SK-N-SH treated with all-trans-retinoic acid at 6 μM for 48 hours (cell line): ENCODE measurements at regions not wholly inside any gene's neighbourhood (a gene's known extent, or its start where the extent isn't known, plus 50 kb on each side); places are given as distances from the start of the nearest gene placed in this dataset.
A peak's percentile ranks its signal among the peaks of the same experiment; 100 is the strongest.

Experiments used
- ATAC-seq: fragments of 200-7000 bp; cut with Tn5 transposase; 3 replicates; pipeline ENCODE4 v1.9.1; 2020; ENCODE audit warnings: mild to moderate bottlenecking, moderate library complexity
- ARNTL ChIP-seq: fragments of 450-650 bp; formaldehyde crosslinking; IDR thresholded peaks from 2 replicates; pipeline ENCODE4 v1.5.0; 2020; ENCODE audit warnings: low read depth, mild to moderate bottlenecking, moderate library complexity, borderline replicate concordance
- BACH2 ChIP-seq: fragments of 250-450 bp; sonication (Bioruptor Pico); IDR thresholded peaks from 2 replicates; pipeline ENCODE4 v1.9.0; 2021; ENCODE audit warnings: mild to moderate bottlenecking, borderline replicate concordance
- CSDC2 ChIP-seq: fragments of 250-450 bp; sonication (Bioruptor Pico); IDR thresholded peaks from 2 replicates; pipeline ENCODE4 v1.5.0; 2020; ENCODE audit warnings: mild to moderate bottlenecking, moderate library complexity
- ESRRG ChIP-seq: fragments of 250-450 bp; sonication (Bioruptor Pico); IDR thresholded peaks from 2 replicates; pipeline ENCODE4 v1.6.1; 2021; ENCODE audit warnings: mild to moderate bottlenecking
- GLIS3 ChIP-seq: fragments of 250-450 bp; sonication (Bioruptor Pico); IDR thresholded peaks from 2 replicates; pipeline ENCODE4 v1.5.0; 2020; ENCODE audit warnings: mild to moderate bottlenecking, moderate library complexity
- ISL1 ChIP-seq: fragments of 250-450 bp; sonication (Bioruptor Pico); IDR thresholded peaks from 2 replicates; pipeline ENCODE4 v2.1.2; 2022; ENCODE audit warnings: mild to moderate bottlenecking, moderate library complexity
- OSR1 ChIP-seq: fragments of 250-450 bp; sonication (Bioruptor Pico); IDR thresholded peaks from 2 replicates; pipeline ENCODE4 v1.8.0; 2022; ENCODE audit warnings: moderate library complexity, mild to moderate bottlenecking, inconsistent platforms
- PPARA ChIP-seq: fragments of 250-450 bp; sonication (Bioruptor Pico); IDR thresholded peaks from 2 replicates; pipeline ENCODE4 v1.5.0; 2020; ENCODE audit warnings: mild to moderate bottlenecking, borderline replicate concordance
- RARB ChIP-seq: fragments of 250-450 bp; sonication (Bioruptor Pico); IDR thresholded peaks from 2 replicates; pipeline ENCODE4 v1.8.0; 2021; ENCODE audit warnings: mild to moderate bottlenecking, moderate library complexity
- TCF4 ChIP-seq: fragments of 250-450 bp; sonication (Bioruptor Pico); IDR thresholded peaks from 2 replicates; pipeline ENCODE4 v1.8.0; 2021; ENCODE audit warnings: mild to moderate bottlenecking, moderate library complexity, borderline replicate concordance
- TOX ChIP-seq: fragments of 250-450 bp; sonication (Bioruptor Pico); IDR thresholded peaks from 2 replicates; pipeline ENCODE4 v1.8.0; 2021; ENCODE audit warnings: mild to moderate bottlenecking, moderate library complexity, borderline replicate concordance
- ZC3H10 ChIP-seq: fragments of 250-450 bp; sonication (Bioruptor Pico); IDR thresholded peaks from 2 replicates; pipeline ENCODE4 v1.5.1; 2021; ENCODE audit warnings: mild to moderate bottlenecking, moderate library complexity
- ZFP3 ChIP-seq: fragments of 250-450 bp; sonication (Bioruptor Pico); IDR thresholded peaks from 2 replicates; pipeline ENCODE4 v1.5.0; 2020; ENCODE audit warnings: mild to moderate bottlenecking, moderate library complexity
- ZFP30 ChIP-seq: fragments of 450-650 bp; formaldehyde crosslinking; IDR thresholded peaks from 2 replicates; pipeline ENCODE4 v1.5.0; 2022; ENCODE audit warnings: mild to moderate bottlenecking, moderate library complexity
- ZNF565 ChIP-seq: fragments of 450-650 bp; formaldehyde crosslinking; conservative IDR thresholded peaks from 2 replicates; pipeline ENCODE4 v1.5.0; 2020; ENCODE audit warnings: low read depth, mild to moderate bottlenecking, moderate library complexity
- ZNF70 ChIP-seq: fragments of 450-650 bp; formaldehyde crosslinking; IDR thresholded peaks from 2 replicates; pipeline ENCODE4 v1.5.0; 2020; ENCODE audit warnings: mild to moderate bottlenecking, moderate library complexity
- ZNF8 ChIP-seq: fragments of 450-650 bp; formaldehyde crosslinking; IDR thresholded peaks from 2 replicates; pipeline ENCODE4 v1.5.0; 2020; ENCODE audit warnings: mild to moderate bottlenecking, moderate library complexity
- TF ChIP-seq, protein P1 (sequence below): fragments of 250-450 bp; sonication (Bioruptor Pico); IDR thresholded peaks from 2 replicates; pipeline ENCODE4 v1.8.0; 2020; ENCODE audit warnings: mild to moderate bottlenecking, moderate library complexity, borderline replicate concordance
- TF ChIP-seq, protein P2 (sequence below): fragments of 250-450 bp; sonication (Bioruptor Pico); IDR thresholded peaks from 2 replicates; pipeline ENCODE4 v1.8.0; 2021; ENCODE audit warnings: low read depth, mild to moderate bottlenecking, moderate library complexity, borderline replicate concordance
- TF ChIP-seq, protein P3 (sequence below): fragments of 250-450 bp; sonication (Bioruptor Pico); IDR thresholded peaks from 2 replicates; pipeline ENCODE4 v1.5.1; 2020; ENCODE audit warnings: low read depth, mild to moderate bottlenecking, moderate library complexity
- TF ChIP-seq, protein P4 (sequence below): fragments of 250-450 bp; sonication (Bioruptor Pico); IDR thresholded peaks from 2 replicates; pipeline ENCODE4 v1.5.1; 2021; ENCODE audit warnings: mild to moderate bottlenecking, moderate library complexity

DNA sequence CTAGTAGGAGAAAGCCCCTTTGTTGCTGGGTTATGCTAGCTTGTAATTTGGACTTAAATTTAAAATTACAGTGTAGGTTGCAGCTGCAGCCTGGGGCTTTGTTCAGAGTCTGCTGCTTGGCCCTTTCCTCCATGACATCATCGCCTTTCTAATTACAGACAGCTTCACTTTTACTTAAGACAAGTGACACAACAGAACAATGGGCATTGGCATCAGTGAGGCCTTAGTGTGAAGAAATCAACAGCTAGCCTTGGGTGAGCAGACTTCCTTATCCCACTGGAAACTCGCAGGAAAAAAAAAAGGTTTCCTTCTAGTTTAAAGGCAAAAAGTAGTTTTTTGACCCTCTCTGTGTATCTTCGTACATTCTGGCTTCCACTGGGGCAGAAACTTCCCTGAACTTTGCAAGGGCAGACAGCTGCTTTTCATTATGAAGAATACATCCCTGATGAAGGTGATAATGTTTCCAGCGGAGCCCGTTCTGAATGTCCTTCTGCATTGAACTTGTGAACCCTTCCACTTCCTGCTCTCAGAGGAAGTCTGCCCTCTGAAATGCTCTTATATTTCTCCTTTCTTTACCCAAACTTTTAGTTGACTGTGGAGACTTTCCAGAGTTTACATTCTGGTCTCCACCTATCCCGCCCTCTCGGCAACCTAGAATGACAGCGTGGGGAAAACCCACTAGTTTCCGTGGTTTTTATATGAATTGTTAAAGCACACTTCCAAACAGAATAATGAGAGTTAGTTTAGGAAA, 123.2 kb upstream of the FAM9C start:
- peak; percentile 86 for ATAC-seq
- TF ChIP-seq TCF4 (peak; percentile 78; the same call in 1 of the 2 replicates), ZC3H10 (CRISPR knock-in tag) (0 out of 2 replicates have a peak, but pooled peaks have one; percentile 37), ISL1 (no peak)

DNA sequence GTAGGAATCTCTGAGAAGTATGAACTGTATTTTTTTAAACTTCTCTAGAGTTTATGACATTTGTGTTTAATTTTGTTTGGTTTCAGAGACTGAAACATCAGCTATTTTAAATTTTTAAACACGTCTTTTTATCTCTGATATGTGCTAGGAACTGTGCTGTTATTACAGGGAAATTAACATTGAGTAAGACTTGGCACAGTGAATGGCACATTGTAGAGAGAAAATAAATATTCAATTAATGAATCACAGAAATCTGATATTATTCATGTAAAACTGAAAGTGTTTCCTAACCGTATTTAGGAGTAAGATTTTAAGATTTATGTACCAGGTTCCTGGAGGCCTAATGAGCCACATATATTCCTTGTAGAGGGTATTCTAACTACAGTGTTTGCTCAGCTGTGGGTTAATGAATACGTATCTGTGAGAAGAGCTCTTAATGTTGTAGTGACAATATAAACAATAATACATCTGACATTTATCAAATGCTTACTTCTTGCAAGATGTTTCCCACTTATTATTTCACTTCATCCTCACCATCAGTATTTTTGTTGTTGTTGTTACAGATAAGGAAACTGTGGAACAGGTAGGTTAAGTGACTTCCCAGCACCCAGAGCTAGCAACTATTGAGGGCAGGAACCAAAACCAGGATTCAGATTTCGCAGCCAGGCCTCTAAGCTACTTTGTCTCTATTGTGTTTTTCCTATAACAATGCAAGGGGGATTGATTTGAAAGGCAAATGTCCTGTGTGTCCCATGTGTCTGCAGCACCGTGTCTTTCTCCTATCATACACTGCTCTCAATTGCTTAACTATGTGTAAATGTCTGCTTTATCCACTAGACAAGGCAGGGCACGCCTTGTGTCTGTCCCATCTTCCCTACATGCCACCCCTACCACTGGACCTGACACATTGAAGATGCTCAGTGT, 121.1 kb upstream of the FAM9C start:
- TF ChIP-seq GLIS3 (CRISPR knock-in tag) (no peak), ZFP30 (CRISPR knock-in tag) (no peak), ZNF8 (CRISPR knock-in tag) (no peak), ARNTL (CRISPR knock-in tag) (no peak), RARB (CRISPR knock-in tag) (no peak), ZNF70 (CRISPR knock-in tag) (no peak), TOX (CRISPR knock-in tag) (no peak), ZFP3 (CRISPR knock-in tag) (no peak), TCF4 (no peak), ZC3H10 (CRISPR knock-in tag) (no peak), ESRRG (no peak), ZNF565 (CRISPR knock-in tag) (no peak), CSDC2 (CRISPR knock-in tag) (no peak), PPARA (CRISPR knock-in tag) (no peak), BACH2 (CRISPR knock-in tag) (no peak), OSR1 (CRISPR knock-in tag) (no peak)
- TF ChIP-seq, protein P1, sequence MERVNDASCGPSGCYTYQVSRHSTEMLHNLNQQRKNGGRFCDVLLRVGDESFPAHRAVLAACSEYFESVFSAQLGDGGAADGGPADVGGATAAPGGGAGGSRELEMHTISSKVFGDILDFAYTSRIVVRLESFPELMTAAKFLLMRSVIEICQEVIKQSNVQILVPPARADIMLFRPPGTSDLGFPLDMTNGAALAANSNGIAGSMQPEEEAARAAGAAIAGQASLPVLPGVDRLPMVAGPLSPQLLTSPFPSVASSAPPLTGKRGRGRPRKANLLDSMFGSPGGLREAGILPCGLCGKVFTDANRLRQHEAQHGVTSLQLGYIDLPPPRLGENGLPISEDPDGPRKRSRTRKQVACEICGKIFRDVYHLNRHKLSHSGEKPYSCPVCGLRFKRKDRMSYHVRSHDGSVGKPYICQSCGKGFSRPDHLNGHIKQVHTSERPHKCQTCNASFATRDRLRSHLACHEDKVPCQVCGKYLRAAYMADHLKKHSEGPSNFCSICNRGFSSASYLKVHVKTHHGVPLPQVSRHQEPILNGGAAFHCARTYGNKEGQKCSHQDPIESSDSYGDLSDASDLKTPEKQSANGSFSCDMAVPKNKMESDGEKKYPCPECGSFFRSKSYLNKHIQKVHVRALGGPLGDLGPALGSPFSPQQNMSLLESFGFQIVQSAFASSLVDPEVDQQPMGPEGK: no peak
- TF ChIP-seq, protein P2, sequence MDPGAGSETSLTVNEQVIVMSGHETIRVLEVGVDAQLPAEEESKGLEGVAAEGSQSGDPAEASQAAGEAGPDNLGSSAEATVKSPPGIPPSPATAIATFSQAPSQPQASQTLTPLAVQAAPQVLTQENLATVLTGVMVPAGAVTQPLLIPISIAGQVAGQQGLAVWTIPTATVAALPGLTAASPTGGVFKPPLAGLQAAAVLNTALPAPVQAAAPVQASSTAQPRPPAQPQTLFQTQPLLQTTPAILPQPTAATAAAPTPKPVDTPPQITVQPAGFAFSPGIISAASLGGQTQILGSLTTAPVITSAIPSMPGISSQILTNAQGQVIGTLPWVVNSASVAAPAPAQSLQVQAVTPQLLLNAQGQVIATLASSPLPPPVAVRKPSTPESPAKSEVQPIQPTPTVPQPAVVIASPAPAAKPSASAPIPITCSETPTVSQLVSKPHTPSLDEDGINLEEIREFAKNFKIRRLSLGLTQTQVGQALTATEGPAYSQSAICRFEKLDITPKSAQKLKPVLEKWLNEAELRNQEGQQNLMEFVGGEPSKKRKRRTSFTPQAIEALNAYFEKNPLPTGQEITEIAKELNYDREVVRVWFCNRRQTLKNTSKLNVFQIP (CRISPR knock-in tag): no peak
- TF ChIP-seq, protein P3, sequence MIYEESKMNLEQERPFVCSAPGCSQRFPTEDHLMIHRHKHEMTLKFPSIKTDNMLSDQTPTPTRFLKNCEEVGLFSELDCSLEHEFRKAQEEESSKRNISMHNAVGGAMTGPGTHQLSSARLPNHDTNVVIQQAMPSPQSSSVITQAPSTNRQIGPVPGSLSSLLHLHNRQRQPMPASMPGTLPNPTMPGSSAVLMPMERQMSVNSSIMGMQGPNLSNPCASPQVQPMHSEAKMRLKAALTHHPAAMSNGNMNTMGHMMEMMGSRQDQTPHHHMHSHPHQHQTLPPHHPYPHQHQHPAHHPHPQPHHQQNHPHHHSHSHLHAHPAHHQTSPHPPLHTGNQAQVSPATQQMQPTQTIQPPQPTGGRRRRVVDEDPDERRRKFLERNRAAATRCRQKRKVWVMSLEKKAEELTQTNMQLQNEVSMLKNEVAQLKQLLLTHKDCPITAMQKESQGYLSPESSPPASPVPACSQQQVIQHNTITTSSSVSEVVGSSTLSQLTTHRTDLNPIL (CRISPR knock-in tag): no peak
- TF ChIP-seq, protein P4, sequence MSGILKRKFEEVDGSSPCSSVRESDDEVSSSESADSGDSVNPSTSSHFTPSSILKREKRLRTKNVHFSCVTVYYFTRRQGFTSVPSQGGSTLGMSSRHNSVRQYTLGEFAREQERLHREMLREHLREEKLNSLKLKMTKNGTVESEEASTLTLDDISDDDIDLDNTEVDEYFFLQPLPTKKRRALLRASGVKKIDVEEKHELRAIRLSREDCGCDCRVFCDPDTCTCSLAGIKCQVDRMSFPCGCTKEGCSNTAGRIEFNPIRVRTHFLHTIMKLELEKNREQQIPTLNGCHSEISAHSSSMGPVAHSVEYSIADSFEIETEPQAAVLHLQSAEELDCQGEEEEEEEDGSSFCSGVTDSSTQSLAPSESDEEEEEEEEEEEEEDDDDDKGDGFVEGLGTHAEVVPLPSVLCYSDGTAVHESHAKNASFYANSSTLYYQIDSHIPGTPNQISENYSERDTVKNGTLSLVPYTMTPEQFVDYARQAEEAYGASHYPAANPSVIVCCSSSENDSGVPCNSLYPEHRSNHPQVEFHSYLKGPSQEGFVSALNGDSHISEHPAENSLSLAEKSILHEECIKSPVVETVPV (CRISPR knock-in tag): no peak
- ATAC-seq: no peak

DNA sequence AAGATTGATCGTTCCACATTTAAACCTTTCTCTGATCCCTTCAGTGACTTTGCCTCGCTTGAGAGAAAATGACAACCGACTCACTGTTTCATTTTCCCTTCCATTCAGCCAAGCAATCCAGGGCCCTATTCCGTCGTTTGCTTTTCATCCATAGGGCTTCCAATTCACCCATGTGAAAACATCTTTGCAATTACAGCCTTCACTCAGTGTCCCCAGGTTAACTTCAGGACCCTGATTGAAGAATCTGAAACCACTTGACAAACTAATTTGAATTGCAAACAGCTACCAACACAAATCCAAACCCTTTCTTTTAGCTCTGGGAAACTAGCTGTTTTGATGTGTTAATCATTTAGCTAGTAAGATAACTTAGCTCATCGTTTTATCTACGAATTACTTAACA, 120.2 kb upstream of the FAM9C start:
- TF ChIP-seq ZNF565 (CRISPR knock-in tag) (no peak), ARNTL (CRISPR knock-in tag) (no peak), GLIS3 (CRISPR knock-in tag) (no peak)
- no peak for ATAC-seq
